ENCODE measurements at regions not wholly inside any gene's neighbourhood (a gene's known extent, or its start where the extent isn't known, plus 50 kb on each side); places are given as distances from the start of the nearest gene placed in this dataset.

DNA sequence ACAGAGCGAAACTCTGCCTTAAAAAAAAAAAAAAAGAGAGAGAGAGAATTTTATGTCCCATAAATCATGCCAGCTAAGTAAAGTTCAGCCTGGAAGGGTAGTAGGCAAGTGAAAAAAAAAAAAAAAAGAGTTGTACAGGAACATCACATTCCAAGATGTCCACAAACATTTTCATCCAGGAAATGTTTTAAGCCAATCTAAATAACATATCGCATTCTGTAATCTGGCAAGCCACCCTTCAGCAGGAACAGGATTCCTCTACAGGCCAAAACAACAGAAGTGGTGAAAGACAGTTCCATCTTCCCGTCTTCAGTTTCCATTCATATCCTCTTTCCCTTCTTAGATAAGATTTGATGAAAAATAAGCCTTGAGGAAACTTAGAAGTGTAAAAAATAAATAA, 1108.1 kb upstream of the DDX18 start:
- TF ChIP-seq, protein P1, sequence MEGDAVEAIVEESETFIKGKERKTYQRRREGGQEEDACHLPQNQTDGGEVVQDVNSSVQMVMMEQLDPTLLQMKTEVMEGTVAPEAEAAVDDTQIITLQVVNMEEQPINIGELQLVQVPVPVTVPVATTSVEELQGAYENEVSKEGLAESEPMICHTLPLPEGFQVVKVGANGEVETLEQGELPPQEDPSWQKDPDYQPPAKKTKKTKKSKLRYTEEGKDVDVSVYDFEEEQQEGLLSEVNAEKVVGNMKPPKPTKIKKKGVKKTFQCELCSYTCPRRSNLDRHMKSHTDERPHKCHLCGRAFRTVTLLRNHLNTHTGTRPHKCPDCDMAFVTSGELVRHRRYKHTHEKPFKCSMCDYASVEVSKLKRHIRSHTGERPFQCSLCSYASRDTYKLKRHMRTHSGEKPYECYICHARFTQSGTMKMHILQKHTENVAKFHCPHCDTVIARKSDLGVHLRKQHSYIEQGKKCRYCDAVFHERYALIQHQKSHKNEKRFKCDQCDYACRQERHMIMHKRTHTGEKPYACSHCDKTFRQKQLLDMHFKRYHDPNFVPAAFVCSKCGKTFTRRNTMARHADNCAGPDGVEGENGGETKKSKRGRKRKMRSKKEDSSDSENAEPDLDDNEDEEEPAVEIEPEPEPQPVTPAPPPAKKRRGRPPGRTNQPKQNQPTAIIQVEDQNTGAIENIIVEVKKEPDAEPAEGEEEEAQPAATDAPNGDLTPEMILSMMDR (IDR thresholded peaks at IDR 0.05; ENCODE audit: unreplicated experiment) = no peak
- Mint-ChIP-seq H3K27me3 (no peaks in the 10 kb centered on the region), H3K4me1 (ENCODE audit: low read depth) (no peaks in the 10 kb centered on the region), H3K36me3 (ENCODE audit: insufficient read depth) (no peaks in the 10 kb centered on the region), H3K27ac (no peak overlapping the region), H3K4me3 (ENCODE audit: low read depth) (no peak overlapping the region), H3K9me3 (ENCODE audit: low read depth) (no peaks in the 10 kb centered on the region)
- DNase-seq (ENCODE audit: low spot score, unreplicated experiment) = no peak

GRCh38 chr2:116716038-116716437, 1098.5 kb upstream of the DDX18 start:
- no peak for DNase-seq (ENCODE audit: low spot score, unreplicated experiment)
- Mint-ChIP-seq H3K27ac (no peak overlapping the region), H3K9me3 (ENCODE audit: low read depth) (no peaks in the 10 kb centered on the region), H3K27me3 (no peaks in the 10 kb centered on the region), H3K4me3 (ENCODE audit: low read depth) (no peak overlapping the region), H3K4me1 (ENCODE audit: low read depth) (peaks cover 3% of the 10 kb centered on the region), H3K36me3 (ENCODE audit: insufficient read depth) (no peaks in the 10 kb centered on the region)
- TF ChIP-seq, protein P1 (IDR thresholded peaks at IDR 0.05; ENCODE audit: unreplicated experiment) = no peak

DNA sequence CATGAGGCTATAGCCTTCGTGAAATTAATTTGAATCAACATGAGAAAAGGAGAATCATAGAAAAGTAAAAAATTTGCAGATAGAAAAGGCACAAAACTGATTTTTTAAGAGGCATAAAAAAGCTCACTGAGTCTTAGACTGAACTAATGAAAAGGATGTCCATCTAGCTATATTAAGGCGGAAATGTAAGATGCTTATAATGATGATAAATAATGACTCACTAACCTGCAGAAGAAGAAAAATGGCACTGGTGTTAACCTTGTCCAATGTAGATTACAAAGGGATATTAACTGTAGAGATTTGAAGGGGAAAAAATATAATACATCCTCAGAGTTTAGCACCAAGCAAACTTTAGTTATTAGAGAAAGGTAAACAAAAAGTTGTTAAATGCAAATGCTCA, 1098.0 kb upstream of the DDX18 start:
- Mint-ChIP-seq H3K4me3 (ENCODE audit: low read depth) (no peak overlapping the region), H3K27me3 (no peaks in the 10 kb centered on the region), H3K4me1 (ENCODE audit: low read depth) (peaks cover 3% of the 10 kb centered on the region), H3K9me3 (ENCODE audit: low read depth) (no peaks in the 10 kb centered on the region), H3K27ac (no peak overlapping the region), H3K36me3 (ENCODE audit: insufficient read depth) (no peaks in the 10 kb centered on the region)
- DNase-seq (ENCODE audit: low spot score, unreplicated experiment) = no peak
- TF ChIP-seq, protein P1 (IDR thresholded peaks at IDR 0.05; ENCODE audit: unreplicated experiment) = no peak

- DNase-seq (ENCODE audit: low spot score, unreplicated experiment) = no peak
- TF ChIP-seq, protein P1 (IDR thresholded peaks at IDR 0.05; ENCODE audit: unreplicated experiment) = no peak
Measured at GRCh38 chr2:116717832-116718231, 1096.7 kb upstream of the DDX18 start.

DNA sequence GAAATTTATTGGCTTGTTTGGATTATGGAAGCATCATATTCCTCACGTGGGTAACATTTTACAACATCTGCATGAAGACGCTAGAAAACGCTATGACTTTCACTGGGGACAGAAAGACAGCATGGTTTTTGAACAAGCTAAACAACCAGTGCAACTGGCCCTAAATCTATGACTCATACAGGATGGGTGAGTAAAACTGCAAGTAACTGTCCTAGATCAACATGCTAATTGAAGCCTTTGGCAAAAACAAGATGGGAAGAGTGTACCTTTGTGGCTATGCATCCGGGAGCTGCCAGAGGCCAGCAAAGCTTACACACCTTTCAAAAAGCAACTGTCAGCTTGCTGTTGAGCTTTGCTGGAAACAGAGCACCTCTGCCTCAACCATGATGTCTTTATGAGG, 1096.0 kb upstream of the DDX18 start:
- no peaks in the 10 kb centered on the region for H3K36me3 Mint-ChIP-seq (ENCODE audit: insufficient read depth)
- no peaks in the 10 kb centered on the region for H3K27me3 Mint-ChIP-seq
- no peaks in the 10 kb centered on the region for H3K9me3 Mint-ChIP-seq (ENCODE audit: low read depth)
- no peak for DNase-seq (ENCODE audit: low spot score, unreplicated experiment)
- no peak overlapping the region for H3K4me3 Mint-ChIP-seq (ENCODE audit: low read depth)
- no peak overlapping the region for H3K27ac Mint-ChIP-seq
- H3K4me1 Mint-ChIP-seq (ENCODE audit: low read depth) = peaks cover 3% of the 10 kb centered on the region
- TF ChIP-seq, protein P1 (IDR thresholded peaks at IDR 0.05; ENCODE audit: unreplicated experiment) = no peak

More at GRCh38 chr2:116717832-116718231, 1096.7 kb upstream of the DDX18 start:
- Mint-ChIP-seq H3K27ac (no peak overlapping the region), H3K36me3 (ENCODE audit: insufficient read depth) (no peaks in the 10 kb centered on the region), H3K27me3 (no peaks in the 10 kb centered on the region), H3K4me3 (ENCODE audit: low read depth) (no peak overlapping the region), H3K9me3 (ENCODE audit: low read depth) (no peaks in the 10 kb centered on the region), H3K4me1 (ENCODE audit: low read depth) (peaks cover 3% of the 10 kb centered on the region)
